IMR-90 (cell line): ENCODE measurements at regions not wholly inside any gene's neighbourhood (a gene's known extent, or its start where the extent isn't known, plus 50 kb on each side); places are given as distances from the start of the nearest gene placed in this dataset.

Experiments
- ATAC-seq: fragments of 200-7000 bp; cut with Tn5 transposase; 2 replicates; pipeline ENCODE4 v1.9.1; 2020; ENCODE audit warnings: low read depth, mild to moderate bottlenecking, moderate library complexity
- BruUV-seq: library from RNA; stranded (reverse); fragments of 400-500 nt; replicated peaks from 2 replicates; lab custom pipeline; 2021; lab: Mats Ljungman, UMichigan
- CTCF ChIA-PET: fragments of 300-600 bp; formaldehyde crosslinking; extraction: SDS; loops from one replicate; lab custom pipeline; 2021; ENCODE audit warnings: antibody characterized with exemption; lab: Yijun Ruan, JAX
- POLR2A ChIA-PET: fragments of 300-600 bp; sonication (Branson Sonifier 250); formaldehyde crosslinking; loops from one replicate; lab custom pipeline; 2022; ENCODE audit warnings: antibody characterized with exemption; ENCODE audit not compliant: unreplicated experiment; lab: Charles Lee
- DNase-seq: peaks from one replicate; pipeline ENCODE4 v3.0.0; 2013
- H2AFZ ChIP-seq: replicated peaks from 2 replicates; pipeline ENCODE3; 2013; ENCODE audit warnings: low read length, mild to moderate bottlenecking; ENCODE audit not compliant: poor library complexity
- H2AK5ac ChIP-seq: 2 replicates; pipeline ENCODE4 v1.6.1; 2013; ENCODE audit warnings: low read depth, low read length, inconsistent platforms
- H2AK9ac ChIP-seq: replicated peaks from 2 replicates; pipeline ENCODE3; 2013; ENCODE audit warnings: mild to moderate bottlenecking, low read depth, low read length, moderate library complexity; ENCODE audit not compliant: poor library complexity
- H2BK120ac ChIP-seq: 2 replicates; pipeline ENCODE4 v1.6.1; 2013; ENCODE audit warnings: low read depth, low read length, inconsistent platforms
- H2BK15ac ChIP-seq: 3 replicates; pipeline ENCODE4 v1.6.1; 2013; ENCODE audit warnings: low read depth, low read length, inconsistent platforms
- H2BK20ac ChIP-seq: 2 replicates; pipeline ENCODE4 v1.6.1; 2013; ENCODE audit warnings: low read depth, mild to moderate bottlenecking, inconsistent platforms, low read length, moderate library complexity
- H2BK5ac ChIP-seq: 2 replicates; pipeline ENCODE4 v1.6.1; 2013; ENCODE audit warnings: mild to moderate bottlenecking, low read depth, low read length, inconsistent platforms; ENCODE audit not compliant: poor library complexity, severe bottlenecking
- H3K14ac ChIP-seq: replicated peaks from 2 replicates; pipeline ENCODE4 v1.6.1; 2013; ENCODE audit warnings: low read depth, low read length, inconsistent platforms
- H3K18ac ChIP-seq: 2 replicates; pipeline ENCODE4 v1.6.1; 2013; ENCODE audit warnings: low read depth, low read length, control low read depth
- H3K23ac ChIP-seq: 2 replicates; pipeline ENCODE4 v1.6.1; 2013; ENCODE audit warnings: low read depth, low read length, inconsistent platforms
- H3K27ac ChIP-seq: 2 replicates; pipeline ENCODE4 v1.5.1; 2013; ENCODE audit warnings: mild to moderate bottlenecking, control low read depth, low read length; ENCODE audit not compliant: insufficient read depth
- H3K27me3 ChIP-seq: 2 replicates; pipeline ENCODE4 v1.6.1; 2013; ENCODE audit warnings: low read length; ENCODE audit not compliant: control insufficient read depth, insufficient read depth
- H3K36me3 ChIP-seq: 2 replicates; pipeline ENCODE4 v1.6.1; 2013; ENCODE audit warnings: low read length, mixed read lengths; ENCODE audit not compliant: control insufficient read depth, insufficient read depth
- H3K4ac ChIP-seq: 2 replicates; pipeline ENCODE4 v1.6.1; 2013; ENCODE audit warnings: low read depth, low read length, inconsistent platforms
- H3K4me1 ChIP-seq: 2 replicates; pipeline ENCODE4 v1.6.1; 2013; ENCODE audit warnings: low read length, mixed read lengths; ENCODE audit not compliant: control insufficient read depth, insufficient read depth
- H3K4me2 ChIP-seq: 2 replicates; pipeline ENCODE4 v1.6.1; 2013; ENCODE audit warnings: low read depth, mild to moderate bottlenecking, control low read depth, low read length, moderate library complexity
- H3K4me3 ChIP-seq: 2 replicates; pipeline ENCODE4 v1.5.1; 2013; ENCODE audit warnings: low read depth, mild to moderate bottlenecking, control low read depth, low read length, moderate library complexity; ENCODE audit not compliant: insufficient read depth
- H3K56ac ChIP-seq: 2 replicates; pipeline ENCODE4 v1.6.1; 2013; ENCODE audit warnings: low read length, inconsistent platforms; ENCODE audit not compliant: insufficient read depth; ENCODE audit errors: extremely low read depth
- H3K79me1 ChIP-seq, 2 experiments: 2 replicates each; pipeline ENCODE4 v1.6.1; 2013; ENCODE audit warnings: low read length in 2 of 2, inconsistent platforms in 1 of 2, low read depth in 1 of 2
- H3K9ac ChIP-seq: 2 replicates; pipeline ENCODE4 v1.6.1; 2013; ENCODE audit warnings: low read depth, low read length, control low read depth
- H3K9me1 ChIP-seq: 2 replicates; pipeline ENCODE4 v1.6.1; 2013; ENCODE audit warnings: low read length, inconsistent platforms; ENCODE audit not compliant: insufficient read depth
- H3K9me3 ChIP-seq: 2 replicates; pipeline ENCODE4 v1.6.1; 2013; ENCODE audit warnings: low read length; ENCODE audit not compliant: control insufficient read depth, insufficient read depth
- H4K20me1 ChIP-seq: 2 replicates; pipeline ENCODE4 v1.6.1; 2013; ENCODE audit warnings: low read length, inconsistent platforms; ENCODE audit not compliant: insufficient read depth
- H4K5ac ChIP-seq: 2 replicates; pipeline ENCODE4 v1.6.1; 2013; ENCODE audit warnings: mild to moderate bottlenecking, low read depth, low read length, control low read depth
- H4K8ac ChIP-seq, 2 experiments: 2 replicates each; pipeline ENCODE4 v1.6.1; 2013; ENCODE audit warnings: low read depth in 2 of 2, low read length in 2 of 2, control low read depth in 1 of 2, inconsistent platforms in 1 of 2
- H4K91ac ChIP-seq: 2 replicates; pipeline ENCODE4 v1.6.1; 2013; ENCODE audit warnings: low read depth, low read length, inconsistent platforms; ENCODE audit not compliant: insufficient read depth
- CEBPB ChIP-seq: IDR thresholded peaks from 2 replicates; pipeline ENCODE4 v1.6.1; 2012; ENCODE audit warnings: low read depth, low read length, improper control_type of control experiment
- POLR2A ChIP-seq: IDR thresholded peaks from 2 replicates; pipeline ENCODE4 v1.6.1; 2012; ENCODE audit warnings: mild to moderate bottlenecking, low read depth, low read length
- RAD21 ChIP-seq: IDR thresholded peaks from 2 replicates; pipeline ENCODE4 v1.6.1; 2012; ENCODE audit warnings: low read length, improper control_type of control experiment
- WGBS, 2 experiments: methylation state at CpG; one replicate each; pipeline versions ENCODE4 v1.1.5 to v1.1.7; 2013; ENCODE audit warnings: missing lambda C conversion rate in 2 of 2; ENCODE audit not compliant: insufficient read length in 1 of 2; ENCODE audit errors: extremely low coverage in 2 of 2; 5-methylcytosine and 5-hydroxymethylcytosine counted together
- dilution Hi-C: fragments of 300-500 bp; cut with HindIII; formaldehyde crosslinking; loops from one replicate; pipeline ENCODE4 v1.14.3; 2018; ENCODE audit warnings: low sequenced_read_pairs; ENCODE audit not compliant: unreplicated experiment
- in situ Hi-C: fragments of 300-500 bp; cut with MboI; formaldehyde crosslinking; loops from 3 replicates; pipeline ENCODE4 v1.14.3; 2019; ENCODE audit warnings: low sequenced_read_pairs, inconsistent platforms, mixed read lengths
- intact Hi-C: fragments of 100-400 bp; cut with micrococcal nuclease; formaldehyde crosslinking; loops from 2 replicates; pipeline ENCODE4 v1.10.0; 2022
- TF ChIP-seq, protein P1 (sequence below): conservative IDR thresholded peaks from 2 replicates; pipeline ENCODE4 v1.5.1; 2012; ENCODE audit warnings: mild to moderate bottlenecking, low read depth, low read length, improper control_type of control experiment
- TF ChIP-seq, protein P2 (sequence below): fragments of 150-350 bp; IDR thresholded peaks from 2 replicates; pipeline ENCODE4 v1.6.1; 2016; ENCODE audit warnings: low read depth, mild to moderate bottlenecking, low read length, moderate library complexity, borderline replicate concordance

DNA sequence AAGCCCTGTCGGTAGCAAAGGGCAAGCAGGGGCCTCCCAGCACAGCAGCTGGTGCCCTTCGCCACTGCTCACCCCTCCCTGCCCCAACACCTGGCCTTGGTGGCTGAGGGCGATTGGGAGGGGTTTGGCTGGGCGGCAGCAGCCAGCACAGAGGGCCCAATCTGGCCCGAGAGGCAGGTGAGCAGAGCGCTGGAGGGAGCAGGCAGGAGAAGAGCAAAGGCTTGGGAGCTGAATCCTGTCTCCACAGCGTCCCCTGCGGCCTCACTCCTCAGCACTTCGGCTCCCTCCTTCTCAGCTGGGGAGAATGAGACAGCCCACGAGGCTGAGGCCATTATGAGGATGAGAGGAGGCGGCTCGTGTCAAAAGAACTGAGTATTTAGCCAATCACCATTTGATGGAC, 74.9 kb upstream of the TAF1B start:
- TF ChIP-seq, protein P1, sequence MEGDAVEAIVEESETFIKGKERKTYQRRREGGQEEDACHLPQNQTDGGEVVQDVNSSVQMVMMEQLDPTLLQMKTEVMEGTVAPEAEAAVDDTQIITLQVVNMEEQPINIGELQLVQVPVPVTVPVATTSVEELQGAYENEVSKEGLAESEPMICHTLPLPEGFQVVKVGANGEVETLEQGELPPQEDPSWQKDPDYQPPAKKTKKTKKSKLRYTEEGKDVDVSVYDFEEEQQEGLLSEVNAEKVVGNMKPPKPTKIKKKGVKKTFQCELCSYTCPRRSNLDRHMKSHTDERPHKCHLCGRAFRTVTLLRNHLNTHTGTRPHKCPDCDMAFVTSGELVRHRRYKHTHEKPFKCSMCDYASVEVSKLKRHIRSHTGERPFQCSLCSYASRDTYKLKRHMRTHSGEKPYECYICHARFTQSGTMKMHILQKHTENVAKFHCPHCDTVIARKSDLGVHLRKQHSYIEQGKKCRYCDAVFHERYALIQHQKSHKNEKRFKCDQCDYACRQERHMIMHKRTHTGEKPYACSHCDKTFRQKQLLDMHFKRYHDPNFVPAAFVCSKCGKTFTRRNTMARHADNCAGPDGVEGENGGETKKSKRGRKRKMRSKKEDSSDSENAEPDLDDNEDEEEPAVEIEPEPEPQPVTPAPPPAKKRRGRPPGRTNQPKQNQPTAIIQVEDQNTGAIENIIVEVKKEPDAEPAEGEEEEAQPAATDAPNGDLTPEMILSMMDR, result peak; percentile 37
- TF ChIP-seq, protein P2, sequence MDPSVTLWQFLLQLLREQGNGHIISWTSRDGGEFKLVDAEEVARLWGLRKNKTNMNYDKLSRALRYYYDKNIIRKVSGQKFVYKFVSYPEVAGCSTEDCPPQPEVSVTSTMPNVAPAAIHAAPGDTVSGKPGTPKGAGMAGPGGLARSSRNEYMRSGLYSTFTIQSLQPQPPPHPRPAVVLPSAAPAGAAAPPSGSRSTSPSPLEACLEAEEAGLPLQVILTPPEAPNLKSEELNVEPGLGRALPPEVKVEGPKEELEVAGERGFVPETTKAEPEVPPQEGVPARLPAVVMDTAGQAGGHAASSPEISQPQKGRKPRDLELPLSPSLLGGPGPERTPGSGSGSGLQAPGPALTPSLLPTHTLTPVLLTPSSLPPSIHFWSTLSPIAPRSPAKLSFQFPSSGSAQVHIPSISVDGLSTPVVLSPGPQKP, result no peak
- TF ChIP-seq POLR2A, result no peak
- no peak for TF ChIP-seq CEBPB
- peak; percentile 31; the same call in 1 of the 2 replicates for TF ChIP-seq RAD21
- no peak overlapping the region for H3K14ac ChIP-seq
- ATAC-seq (no peak), DNase-seq (no peak)
- H3K27me3 ChIP-seq, result peaks cover 6% of the 10 kb centered on the region
- H4K8ac ChIP-seq, result no peak overlapping the region
- no peak overlapping the region for H2BK120ac ChIP-seq
- intact Hi-C loops, result no loop called here
- H2BK15ac ChIP-seq, result no peak overlapping the region
- no peaks in the 10 kb centered on the region for H3K9me3 ChIP-seq
- H2AK5ac ChIP-seq, result no peak overlapping the region; the same call in 1 of the 2 replicates
- dilution Hi-C loops, result no loop called here
- H2BK5ac ChIP-seq, result no peak overlapping the region
- peaks cover 9% of the 10 kb centered on the region for H3K4me1 ChIP-seq
- H3K18ac ChIP-seq, result no peak overlapping the region
- H4K5ac ChIP-seq, result no peak overlapping the region
- H3K27ac ChIP-seq, result no peak overlapping the region
- H3K9me1 ChIP-seq, result no peaks in the 10 kb centered on the region
- BruUV-seq, result no TSS peak
- no peak overlapping the region for H3K4me2 ChIP-seq
- H3K4ac ChIP-seq, result no peak overlapping the region
- H3K36me3 ChIP-seq, result no peaks in the 10 kb centered on the region
- peak overlapping the region; percentile 43 for H2AK9ac ChIP-seq
- H3K4me3 ChIP-seq, result no peak overlapping the region
- POLR2A ChIA-PET, result no interaction called here
- in situ Hi-C loops, result no loop called here
- no peaks in the 10 kb centered on the region for H3K79me1 ChIP-seq
- no peak overlapping the region for H3K9ac ChIP-seq
- H4K20me1 ChIP-seq, result no peaks in the 10 kb centered on the region
- CTCF ChIA-PET, result interaction anchor here (2.8 kb wide), 1 partner anchor 9 kb away, joined by 13 read pairs; no protein-coding TSS in a partner anchor
- 40% methylated on average over 2 of the region's 12 CpGs; no CpG with 5 or more reads in 1 of the 2 experiments for WGBS, 2 experiments
- H2BK20ac ChIP-seq, result no peak overlapping the region
- H4K91ac ChIP-seq, result no peak overlapping the region
- no peak overlapping the region for H3K56ac ChIP-seq
- H2AFZ ChIP-seq, result peak overlapping the region; percentile 33
- no peak overlapping the region for H3K23ac ChIP-seq
